GM18520 (cell line): ENCODE measurements at regions not wholly inside any gene's neighbourhood (a gene's known extent, or its start where the extent isn't known, plus 50 kb on each side); places are given as distances from the start of the nearest gene placed in this dataset.
"Not testable (repeated sequence)": the region's sequence is repeated elsewhere in the genome, so short reads cannot be mapped to it uniquely, and the experiment has no call there.

ENCODE experiments used
- ATAC-seq: cut with Tn5 transposase; IDR thresholded peaks from one replicate; pipeline ENCODE4 v1.9.1; 2021; ENCODE audit not compliant: unreplicated experiment

DNA sequence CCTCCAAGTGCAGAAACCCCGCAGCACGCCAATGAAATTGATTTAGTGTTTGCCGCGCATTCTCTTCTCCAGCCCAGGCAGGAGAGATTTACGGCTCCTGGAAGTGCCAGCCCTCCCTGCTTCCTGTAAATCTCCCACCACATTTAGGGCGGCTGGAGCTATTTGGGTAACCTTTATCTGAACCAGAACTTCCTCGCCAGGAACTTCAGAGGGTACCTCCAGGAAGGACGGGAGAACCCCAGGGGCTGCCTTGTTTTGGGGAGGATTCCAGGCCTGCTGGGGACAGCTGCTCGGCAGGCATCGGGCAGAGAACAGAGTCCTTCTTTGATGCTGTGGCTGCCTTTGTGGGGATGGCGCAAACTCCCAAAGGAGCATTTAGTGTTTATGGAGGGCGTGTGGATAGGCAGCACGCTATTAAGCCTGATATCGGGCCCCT lies 122.0 kb upstream of the MYCN start:
- no peak for ATAC-seq

DNA sequence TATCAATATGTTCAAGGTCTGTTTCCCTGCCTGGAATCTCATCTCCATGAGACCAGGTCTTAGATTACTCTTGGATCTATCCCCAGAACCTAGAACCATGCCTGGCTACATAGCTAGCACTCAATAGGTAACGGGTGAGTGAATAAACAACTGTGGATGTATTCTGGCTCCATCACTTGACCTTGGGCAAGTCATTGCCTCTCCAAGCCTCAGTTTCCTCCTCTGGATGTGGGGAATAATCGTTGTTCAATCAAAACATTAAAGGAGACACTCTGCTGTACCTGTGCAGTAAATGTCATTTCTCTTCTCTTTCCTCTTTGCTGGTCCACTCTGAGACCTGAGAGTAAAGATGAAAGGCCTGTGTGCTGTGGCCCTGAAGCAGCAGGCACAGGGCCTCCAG lies 121.5 kb upstream of the MYCN start:
- no peak for ATAC-seq

DNA sequence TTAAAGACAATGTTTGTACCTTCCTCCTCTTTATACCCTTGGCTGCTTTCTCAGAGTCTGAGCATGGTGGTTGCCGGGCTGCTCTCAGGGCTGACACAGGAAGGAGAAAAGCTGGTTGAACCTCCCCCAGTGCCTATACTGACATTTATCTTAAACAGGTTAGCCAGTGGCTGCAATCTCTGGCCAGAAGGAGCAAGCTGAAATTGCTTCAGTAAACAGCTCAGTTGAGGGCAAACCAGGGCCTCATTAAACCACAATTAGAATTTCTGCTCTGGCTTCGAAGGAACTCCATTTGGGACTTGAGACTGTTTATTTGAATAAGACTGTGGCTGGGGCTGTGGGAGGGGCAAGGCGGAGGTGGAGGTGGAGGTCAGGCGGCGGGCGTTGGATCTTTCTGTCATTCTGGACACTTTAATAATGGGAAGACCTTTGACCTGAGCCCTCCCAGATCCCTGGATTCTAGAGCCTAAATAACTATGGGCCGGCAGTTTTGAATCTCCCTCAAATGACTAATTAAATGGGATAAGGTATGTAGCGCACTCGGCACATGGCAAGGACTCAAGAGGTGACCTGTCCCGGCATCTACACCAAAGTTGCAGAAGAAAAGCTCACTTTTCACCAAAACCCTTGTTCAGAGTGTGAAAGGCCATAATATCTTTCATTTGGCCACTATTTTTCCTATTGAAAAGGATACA lies 120.6 kb upstream of the MYCN start:
- ATAC-seq: no peak

DNA sequence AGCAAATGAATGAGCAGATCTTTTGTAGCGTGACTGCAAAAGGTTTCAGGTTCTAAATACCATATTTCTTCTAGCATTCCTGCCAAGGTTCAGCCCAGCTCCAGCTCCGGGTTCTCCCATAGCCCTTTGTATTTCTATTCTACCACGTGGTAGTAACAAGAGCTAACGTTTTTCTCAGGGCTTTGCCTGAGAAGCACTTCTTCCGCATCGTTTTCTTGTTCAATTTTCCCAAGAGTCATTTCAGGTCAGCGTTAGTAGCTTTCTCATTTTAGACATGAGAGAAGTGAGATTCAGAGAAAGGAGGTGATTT lies 120.1 kb upstream of the MYCN start:
- ATAC-seq: no peak

DNA sequence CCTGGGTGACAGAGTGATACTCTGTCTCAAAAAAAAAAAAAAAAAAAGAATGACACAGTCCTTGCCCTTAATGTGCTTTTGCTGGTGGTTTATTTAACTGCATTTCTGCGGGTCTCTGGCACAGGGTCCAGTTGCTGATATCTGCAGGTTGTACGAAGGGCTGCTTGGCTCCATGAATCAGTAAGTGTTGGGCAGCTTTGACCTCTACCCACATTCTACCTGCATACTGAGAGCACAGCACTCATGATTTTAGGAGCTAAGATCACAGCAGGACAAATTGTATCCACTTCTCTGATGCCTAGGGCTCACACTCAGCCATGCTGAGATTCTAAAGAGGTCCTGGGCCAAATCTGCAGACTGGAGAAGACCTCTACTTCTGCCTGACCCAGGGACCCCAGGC lies 119.4 kb upstream of the MYCN start:
- ATAC-seq: no peak

DNA sequence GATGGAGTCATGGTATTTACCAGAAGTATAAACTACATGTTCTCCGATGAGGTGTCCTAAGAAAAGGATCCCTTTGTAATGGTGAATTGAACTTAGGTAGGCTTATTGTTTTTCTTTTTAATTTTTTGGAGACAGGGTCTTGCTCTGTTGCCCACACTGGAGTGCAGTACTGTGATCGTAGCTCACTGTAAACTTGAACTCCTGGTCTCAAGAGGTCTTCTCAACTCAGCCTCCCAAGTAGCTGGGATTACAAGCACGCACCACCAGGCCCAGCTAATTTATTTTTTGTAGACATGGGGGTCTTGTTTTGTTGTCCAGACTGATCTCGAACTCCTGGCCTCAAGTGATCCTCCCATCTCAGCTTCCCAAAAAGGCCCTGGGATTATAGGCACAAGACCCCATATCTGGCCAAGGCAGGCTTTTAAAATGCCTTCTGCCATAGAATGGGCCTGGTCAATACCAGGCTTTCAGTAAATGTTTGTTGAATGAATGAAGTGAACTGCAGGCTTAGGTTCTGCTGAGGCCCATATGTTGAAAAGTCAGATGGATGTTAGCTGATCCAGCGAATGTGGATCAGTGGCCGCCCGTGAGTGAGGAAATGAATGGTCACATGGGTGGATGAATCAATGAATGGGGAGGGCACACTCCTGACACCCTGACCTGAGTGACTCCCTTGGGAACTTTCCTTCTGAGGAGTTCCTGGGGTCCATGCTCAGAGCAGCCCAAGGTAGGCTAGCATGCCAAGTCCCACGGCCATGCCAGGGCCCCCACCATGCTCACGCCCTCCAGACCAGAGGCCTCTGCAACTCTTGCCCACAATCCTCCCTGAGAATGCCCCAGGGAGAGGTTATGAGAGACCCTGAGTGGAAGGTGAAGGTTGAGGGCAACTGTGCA lies 118.0 kb upstream of the MYCN start:
- ATAC-seq: no peak

DNA sequence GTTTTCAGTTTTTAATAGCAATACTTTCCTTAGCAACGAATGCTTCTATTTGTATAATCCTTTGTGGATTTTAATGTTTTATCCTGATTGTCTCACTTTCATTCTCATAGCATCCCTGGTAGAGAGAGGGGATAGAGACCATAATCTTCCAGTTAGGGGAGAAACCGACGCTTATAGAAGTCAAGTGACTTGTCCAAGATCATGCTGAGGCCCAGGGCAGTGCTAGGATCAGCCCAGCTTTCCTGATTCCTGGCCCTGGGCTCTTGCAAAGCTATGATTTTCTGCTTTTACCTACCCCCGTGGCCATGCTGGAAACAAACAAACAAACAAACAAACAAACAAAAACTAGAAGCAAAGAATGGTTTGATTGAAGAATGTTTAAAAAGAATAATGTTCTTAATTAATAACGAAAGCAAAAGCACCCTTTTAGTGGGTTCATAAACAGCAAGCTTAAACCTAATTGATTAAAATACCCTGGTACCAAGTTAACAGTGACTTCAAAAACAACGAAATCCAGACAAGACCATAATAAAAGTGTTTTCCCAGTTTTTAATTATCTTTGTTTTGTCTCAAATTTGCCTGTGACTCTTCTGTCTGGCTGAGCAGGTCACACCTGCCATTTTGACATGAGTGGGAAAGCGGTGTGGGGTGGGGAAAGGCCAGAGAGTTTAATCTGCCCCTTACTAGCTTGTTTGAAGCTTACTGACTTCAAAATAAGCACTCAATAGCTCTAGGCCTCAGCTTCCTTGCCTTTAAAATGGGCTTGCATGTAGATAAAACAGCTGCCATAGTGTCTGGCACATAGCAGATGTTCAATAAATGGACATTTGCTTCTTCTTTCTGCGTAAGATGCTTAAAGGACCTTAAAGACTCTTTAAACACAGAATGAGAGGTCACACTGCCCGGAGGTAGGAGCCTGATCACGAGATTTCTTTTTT lies 116.6 kb upstream of the MYCN start:
- no peak for ATAC-seq

DNA sequence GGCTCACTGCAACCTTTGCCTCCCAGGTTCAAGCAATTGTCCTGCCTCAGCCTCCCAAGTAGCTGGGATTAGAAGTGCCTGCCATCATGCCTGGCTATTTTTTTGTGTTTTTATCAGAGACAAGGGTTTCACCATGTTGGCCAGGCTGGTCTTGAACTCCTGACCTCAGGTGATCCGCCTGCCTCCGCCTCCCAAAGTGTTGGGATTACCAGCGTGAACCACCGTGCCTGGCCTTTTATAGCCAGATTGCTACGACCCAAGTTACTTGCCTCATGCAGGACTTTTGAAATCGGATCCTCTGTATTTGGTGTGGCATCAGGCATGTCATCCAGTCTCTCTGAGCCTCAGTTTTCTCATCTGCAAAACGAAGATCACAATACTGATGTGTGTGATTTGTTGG lies 115.9 kb upstream of the MYCN start:
- not testable (repeated sequence) for ATAC-seq

DNA sequence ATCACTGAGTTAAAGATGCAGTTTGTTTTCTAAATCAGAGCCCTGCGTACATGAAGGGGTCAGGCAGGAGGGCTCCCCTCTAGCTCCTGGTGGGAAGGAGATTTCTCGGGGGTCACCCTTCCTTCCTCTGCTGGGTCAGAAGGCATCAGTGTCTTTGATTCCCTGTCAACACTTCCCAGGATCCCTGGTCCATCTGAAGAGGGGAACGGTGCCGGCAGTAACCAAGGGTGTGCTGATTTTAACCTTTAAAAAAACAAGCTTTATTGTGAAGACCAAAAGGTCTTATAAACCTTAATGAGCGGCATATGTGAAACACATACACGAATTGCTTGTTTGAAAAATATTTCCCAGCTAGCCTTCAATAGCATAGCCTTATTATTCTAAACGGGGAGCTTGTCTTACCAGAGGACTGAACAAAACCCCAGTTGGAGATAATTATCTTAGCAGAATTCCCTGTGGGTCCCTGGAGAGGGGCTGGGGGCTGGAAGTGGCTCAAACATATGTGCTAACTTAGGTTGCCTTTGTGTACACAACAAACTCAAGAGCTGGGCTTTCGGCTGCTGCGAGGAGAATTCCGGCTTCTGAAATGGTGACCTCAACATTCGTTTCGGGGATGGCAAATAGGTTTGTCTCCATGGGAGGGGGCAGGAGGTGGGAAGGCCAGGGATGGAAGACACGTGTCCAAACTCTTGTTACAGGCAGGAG lies 114.9 kb upstream of the MYCN start:
- no peak for ATAC-seq

DNA sequence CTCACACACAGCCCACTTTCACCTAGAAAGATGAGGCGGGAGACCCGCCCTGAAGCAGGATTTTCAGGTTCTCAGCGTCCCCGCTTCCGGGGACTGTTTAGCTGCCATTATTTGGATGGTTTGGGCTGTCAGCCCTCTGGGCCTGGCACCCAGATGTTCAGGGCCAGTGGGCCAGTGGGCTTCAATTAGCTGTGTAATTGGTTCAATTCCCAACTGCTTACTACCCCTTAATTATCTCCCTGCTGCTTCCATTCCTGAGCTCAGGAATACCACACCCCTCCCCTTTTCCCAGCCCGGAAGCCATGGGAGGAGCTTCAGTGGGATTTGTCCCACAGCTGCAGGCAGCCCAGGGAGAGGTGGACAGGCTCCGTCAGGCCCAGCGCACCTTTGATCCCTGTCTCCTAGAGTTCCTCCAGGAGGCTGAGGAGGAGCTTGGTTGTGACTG lies 114.1 kb upstream of the MYCN start:
- no peak for ATAC-seq

DNA sequence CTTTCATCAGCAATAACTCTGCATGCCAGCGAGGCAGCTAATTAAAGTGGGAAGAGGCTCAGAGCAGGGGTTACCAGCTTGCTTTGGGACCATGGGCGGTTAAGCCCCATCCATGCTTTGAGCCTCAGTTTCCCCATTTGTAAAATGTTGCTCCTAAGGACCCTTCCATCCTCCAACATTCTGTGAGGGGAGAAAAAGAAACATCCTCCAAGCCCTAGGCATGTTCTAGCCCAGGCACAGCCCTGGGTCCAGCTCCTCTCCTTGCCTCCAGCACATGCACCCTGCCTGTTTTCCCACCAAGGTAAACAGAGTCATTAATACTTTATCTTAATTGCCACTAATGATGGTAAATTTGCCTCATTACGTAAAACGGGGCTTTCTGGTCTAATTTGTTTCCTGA lies 113.3 kb upstream of the MYCN start:
- no peak for ATAC-seq

DNA sequence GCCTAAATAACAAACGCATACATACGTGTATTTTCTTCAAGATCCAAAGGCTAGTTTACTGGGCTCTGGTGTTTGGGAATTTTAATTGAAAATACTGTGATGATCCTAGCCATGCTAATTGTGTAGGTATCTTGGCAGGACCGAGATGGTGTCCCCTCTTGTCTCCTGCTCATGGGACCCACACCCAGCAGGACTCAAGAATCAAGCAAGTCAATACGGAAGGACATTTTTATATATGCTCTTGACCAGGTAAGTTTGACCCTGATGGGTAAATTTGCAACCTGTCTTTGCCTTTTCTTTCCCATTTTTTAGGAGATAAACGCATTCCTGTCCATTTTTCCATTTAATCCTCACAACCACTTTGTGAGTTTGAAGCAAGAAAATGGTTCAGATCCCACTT lies 111.8 kb upstream of the MYCN start:
- no peak for ATAC-seq

DNA sequence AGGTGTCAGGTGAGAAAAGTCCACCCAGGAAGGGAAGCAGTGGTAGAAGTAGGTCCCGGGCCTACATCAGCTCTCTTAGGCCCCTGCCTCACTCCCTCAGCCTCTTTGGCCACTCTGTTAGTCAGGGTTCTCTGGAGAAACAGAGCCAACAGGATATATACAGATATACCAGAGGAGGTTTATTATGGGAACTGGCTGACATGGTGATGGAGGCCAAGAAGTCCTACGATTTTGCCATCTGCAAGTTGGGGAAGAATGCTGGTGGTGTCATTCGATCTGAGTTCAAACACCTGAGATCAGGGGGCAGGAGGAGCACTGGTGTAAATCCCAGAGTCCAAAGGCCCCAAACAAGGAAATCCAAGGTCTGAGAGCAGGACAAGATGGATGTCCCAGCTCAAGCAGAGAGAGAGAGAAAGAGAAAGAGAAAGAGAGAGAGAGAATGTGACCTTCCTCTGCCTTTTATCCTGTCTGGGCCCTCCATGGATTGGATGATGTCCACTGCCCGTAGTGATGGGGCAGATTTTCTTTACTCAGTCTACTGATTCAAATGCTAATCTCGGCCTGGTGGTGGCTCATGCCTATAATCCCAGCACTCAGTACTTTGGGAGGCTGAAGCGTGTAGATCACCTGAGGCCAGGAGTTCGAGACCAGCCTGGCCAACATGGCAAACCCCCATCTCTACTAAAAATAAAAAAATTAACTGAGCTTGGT lies 111.1 kb upstream of the MYCN start:
- ATAC-seq: no peak

DNA sequence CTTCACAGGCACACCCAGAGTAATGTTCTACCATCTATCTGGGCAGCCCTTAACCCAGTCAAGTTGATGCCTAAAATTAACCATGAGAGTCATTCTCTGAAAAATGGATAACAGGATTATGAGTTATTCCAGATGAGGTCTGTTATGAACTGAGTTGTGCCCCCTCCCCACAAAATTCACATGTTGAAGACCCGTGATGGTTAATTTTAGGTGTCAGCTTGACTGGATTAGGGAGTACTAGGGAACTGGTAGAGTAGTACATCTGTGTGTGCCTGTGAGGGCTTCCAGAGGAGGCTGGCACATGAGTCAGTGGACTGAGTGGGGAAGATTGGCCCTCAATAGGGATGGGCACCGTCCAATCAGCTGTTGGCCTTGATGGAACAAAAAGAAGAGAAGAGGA lies 110.4 kb upstream of the MYCN start:
- ATAC-seq: no peak

DNA sequence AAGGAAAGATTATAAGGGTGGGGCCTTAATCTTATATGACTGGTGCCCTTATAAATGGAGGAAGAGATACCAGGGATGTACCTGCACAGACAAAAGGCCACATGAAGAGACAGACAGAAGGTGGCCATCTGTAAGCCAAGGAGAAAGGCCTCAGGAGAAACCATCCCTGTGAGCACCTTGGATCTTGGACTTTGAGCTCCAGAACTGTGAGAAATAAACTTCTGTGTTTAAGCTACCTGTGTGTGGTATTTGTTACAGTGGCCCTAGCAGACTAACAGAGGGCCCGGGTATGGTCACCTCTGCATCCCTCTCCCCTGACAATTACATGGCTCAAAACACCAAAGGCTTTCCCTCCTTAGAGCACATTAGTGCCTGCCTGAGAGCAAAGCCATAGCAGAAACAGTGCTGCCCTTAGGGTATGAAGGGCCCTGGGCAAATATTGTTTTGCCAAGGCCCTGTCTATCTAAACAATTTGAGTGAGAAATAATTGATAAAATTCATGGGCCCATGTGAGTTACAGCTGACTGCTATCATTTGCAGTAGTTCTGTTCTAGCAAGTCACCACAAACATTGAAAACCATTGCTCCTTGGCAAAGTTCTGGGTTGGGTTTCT lies 109.3 kb upstream of the MYCN start:
- ATAC-seq: no peak

DNA sequence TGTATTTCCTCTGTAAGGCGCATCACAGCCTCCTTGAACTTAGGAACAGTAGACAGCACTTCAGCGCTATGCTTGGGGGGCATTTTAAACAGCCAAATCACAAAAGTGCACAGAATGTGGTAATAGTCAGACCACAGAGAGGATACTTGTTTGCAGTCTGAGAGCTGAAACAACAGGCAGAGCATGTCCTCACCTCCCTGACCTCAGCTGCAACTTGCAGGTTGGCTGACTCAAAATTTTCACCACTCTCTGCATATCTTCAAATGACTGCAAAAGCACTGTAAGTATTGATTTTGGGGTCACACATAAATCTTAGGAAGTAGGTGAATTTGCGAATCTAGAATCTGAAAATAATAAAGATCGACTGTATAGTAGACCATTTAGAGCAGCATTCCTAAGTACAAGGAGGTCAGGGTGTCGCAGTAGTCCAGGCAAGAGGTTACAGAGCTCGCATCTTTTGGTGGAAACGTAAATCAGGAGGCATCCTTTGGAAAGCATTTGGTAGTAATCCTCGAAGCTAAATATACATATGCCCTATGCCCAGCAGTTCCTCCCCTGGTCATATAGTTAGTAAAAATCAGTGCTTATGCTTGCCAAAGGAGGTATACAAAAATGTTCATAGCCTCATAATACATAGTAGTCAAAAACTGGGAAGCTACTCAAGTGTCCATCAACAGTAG lies 108.2 kb upstream of the MYCN start:
- ATAC-seq: no peak

DNA sequence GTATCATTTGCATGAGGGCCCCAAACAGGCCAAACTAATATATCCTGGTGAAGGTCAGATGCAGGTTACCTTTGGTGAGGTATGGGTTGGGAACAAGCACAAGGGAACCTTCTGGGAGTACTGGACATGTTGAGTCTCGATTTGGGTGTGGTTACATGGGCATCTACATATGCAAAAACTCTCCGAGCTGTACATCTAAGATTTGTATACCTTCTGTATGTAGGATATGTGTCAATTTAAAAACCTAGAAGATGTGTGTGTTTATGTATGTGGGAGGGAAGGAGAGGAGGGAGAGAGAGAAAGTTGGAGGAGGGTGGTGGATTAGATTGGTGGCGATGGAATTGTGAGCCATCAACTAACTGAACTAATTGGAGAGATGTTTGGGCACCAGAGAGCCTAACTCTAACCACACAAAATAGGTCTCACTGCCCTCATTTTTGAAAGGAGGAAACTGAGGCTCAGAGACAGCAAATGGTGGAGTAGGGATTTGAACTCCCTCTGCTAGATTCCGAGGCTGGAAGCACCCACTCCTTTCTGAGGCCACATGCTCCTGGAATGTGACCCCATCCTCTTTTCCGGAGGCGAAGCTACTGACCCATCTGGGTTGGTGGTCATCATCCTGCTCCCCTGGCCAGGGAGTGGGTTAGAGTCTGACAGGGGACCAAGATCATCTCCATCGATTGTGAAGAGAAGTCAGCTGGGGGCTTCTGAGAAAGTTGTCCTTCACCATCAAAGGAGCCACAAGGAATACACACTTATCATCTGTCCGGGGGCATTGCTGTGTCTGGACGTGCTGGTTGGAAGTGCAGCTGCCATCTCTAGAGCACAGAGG lies 107.3 kb upstream of the MYCN start:
- no peak for ATAC-seq

DNA sequence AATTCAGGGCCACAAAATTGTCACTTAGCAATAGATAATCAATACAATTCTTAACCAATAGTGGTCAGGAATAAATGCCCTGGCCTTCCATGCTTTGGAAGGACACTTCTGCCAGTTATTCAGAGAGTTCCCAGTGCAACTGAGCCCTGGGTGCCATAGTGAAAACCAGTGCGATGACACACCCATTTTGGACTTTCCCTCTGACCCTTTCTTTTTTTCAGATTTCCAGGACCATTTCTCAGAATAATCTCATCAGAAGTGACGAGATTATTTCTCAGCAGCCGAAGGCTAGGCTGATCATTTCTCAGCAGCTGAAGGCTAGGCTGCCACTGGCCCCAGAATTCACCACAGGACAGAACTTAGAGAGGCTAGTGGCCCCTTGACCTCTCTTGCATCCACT lies 106.6 kb upstream of the MYCN start:
- ATAC-seq: no peak
